Neural progenitor cell (in vitro differentiated cells): ENCODE measurements at regions not wholly inside any gene's neighbourhood (a gene's known extent, or its start where the extent isn't known, plus 50 kb on each side); places are given as distances from the start of the nearest gene placed in this dataset.
A peak's percentile ranks its signal among the peaks of the same experiment; 100 is the strongest.

ENCODE experiments used
- DNase-seq: peaks from one replicate; pipeline ENCODE4 v3.0.0-alpha.2; 2016; ENCODE audit warnings: low spot score
- H2AFZ ChIP-seq: fragments of 200-600 bp; sonication (generic); replicated peaks from 2 replicates; pipeline ENCODE4 v1.6.1; 2016; ENCODE audit warnings: antibody characterized with exemption
- H3F3A ChIP-seq: fragments of 200-600 bp; sonication (generic); 2 replicates; pipeline ENCODE4 v1.6.1; 2016; ENCODE audit warnings: antibody characterized with exemption, low read depth
- H3K27ac ChIP-seq: fragments of 200-600 bp; sonication (generic); 2 replicates; pipeline ENCODE4 v1.5.1; 2016; ENCODE audit warnings: mild to moderate bottlenecking
- H3K27me3 ChIP-seq: fragments of 200-600 bp; sonication (generic); 2 replicates; pipeline ENCODE4 v1.6.1; 2016; ENCODE audit warnings: mild to moderate bottlenecking, moderate library complexity
- H3K36me3 ChIP-seq: fragments of 200-600 bp; sonication (generic); 2 replicates; pipeline ENCODE4 v1.5.1; 2016
- H3K4me1 ChIP-seq: fragments of 200-600 bp; sonication (generic); 2 replicates; pipeline ENCODE4 v1.6.1; 2016; ENCODE audit warnings: mixed run types
- H3K4me2 ChIP-seq: fragments of 200-600 bp; sonication (generic); 2 replicates; pipeline ENCODE4 v1.6.1; 2016
- H3K4me3 ChIP-seq: fragments of 200-600 bp; sonication (generic); 2 replicates; pipeline ENCODE4 v1.5.1; 2016
- H3K79me2 ChIP-seq: fragments of 200-600 bp; sonication (generic); 2 replicates; pipeline ENCODE4 v1.6.1; 2016; ENCODE audit warnings: low read depth
- H3K9ac ChIP-seq: fragments of 200-600 bp; sonication (generic); 2 replicates; pipeline ENCODE4 v1.6.1; 2016
- H3K9me3 ChIP-seq: fragments of 200-600 bp; sonication (generic); 2 replicates; pipeline ENCODE4 v1.5.1; 2016; ENCODE audit warnings: low read depth
- H4K20me1 ChIP-seq: fragments of 200-600 bp; sonication (generic); 2 replicates; pipeline ENCODE4 v1.6.1; 2016; ENCODE audit warnings: low read depth
- H3K27ac Mint-ChIP-seq: 3 replicates; pipeline ENCODE4 v1.8.0; 2021; ENCODE audit warnings: mixed read lengths
- H3K27me3 Mint-ChIP-seq: 2 replicates; pipeline ENCODE4 v1.8.0; 2022; ENCODE audit warnings: low read depth, mild to moderate bottlenecking, inconsistent platforms, moderate library complexity, mixed read lengths; ENCODE audit not compliant: insufficient read depth
- H3K36me3 Mint-ChIP-seq: 3 replicates; pipeline ENCODE4 v1.8.0; 2021; ENCODE audit warnings: mixed read lengths
- H3K4me1 Mint-ChIP-seq: 3 replicates; pipeline ENCODE4 v1.8.0; 2021; ENCODE audit warnings: mixed read lengths
- H3K4me3 Mint-ChIP-seq: 3 replicates; pipeline ENCODE4 v1.8.0; 2021; ENCODE audit warnings: mild to moderate bottlenecking, moderate library complexity, mixed read lengths
- H3K9me3 Mint-ChIP-seq: 3 replicates; pipeline ENCODE4 v1.8.0; 2020; ENCODE audit warnings: mixed read lengths
- EZH2 ChIP-seq: fragments of 200-600 bp; sonication (generic); IDR thresholded peaks from 2 replicates; pipeline ENCODE4 v1.6.1; 2017; ENCODE audit warnings: antibody characterized with exemption, mild to moderate bottlenecking, moderate library complexity
- EZH2phosphoT487 ChIP-seq: fragments of 200-600 bp; sonication (generic); IDR thresholded peaks from 2 replicates; pipeline ENCODE4 v1.6.1; 2017; ENCODE audit warnings: antibody characterized with exemption
- TF ChIP-seq, protein P1 (sequence below): fragments of 200-600 bp; sonication (generic); IDR thresholded peaks from 2 replicates; pipeline ENCODE4 v1.5.1; 2017; ENCODE audit warnings: antibody characterized with exemption, mild to moderate bottlenecking

DNA sequence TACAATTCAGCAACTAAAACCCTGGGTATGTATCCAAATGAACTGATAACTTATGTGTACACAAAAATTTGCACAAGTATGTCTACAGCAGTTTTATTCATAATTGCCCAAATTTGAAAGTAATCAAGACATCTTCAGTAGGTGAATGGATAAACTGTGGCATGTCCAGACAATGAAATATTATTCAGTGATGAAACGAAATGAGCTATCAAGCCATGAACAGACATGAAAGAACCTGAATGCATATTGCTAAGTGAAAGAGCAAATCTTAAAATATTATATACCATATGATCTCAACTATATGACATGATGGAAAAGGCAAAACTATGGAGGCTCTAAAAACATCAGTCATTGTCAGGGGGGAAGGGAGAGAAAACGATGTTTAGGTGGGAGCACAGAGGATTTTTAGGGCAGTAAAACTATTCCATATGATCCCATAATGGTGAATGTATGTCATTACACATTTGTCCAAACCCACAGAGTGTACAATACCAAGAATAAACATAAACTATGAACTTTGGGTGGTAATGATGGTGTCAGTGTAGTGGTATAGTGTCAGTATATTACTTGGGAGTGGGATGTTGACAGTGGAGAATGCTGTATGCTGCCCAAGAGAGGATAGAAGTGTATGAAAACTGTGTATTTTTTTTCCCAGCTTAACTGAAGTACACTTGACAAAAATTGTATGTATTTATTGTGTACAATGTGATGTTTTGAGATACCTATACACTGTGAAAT is 92.8 kb upstream of the PPP2R5A start:
- Histone ChIP-seq H3K4me3 (no peak overlapping the region), H3K4me2 (no peak overlapping the region), H2AFZ (no peak overlapping the region), H3K9me3 (no peaks in the 10 kb centered on the region), H3K36me3 (no peaks in the 10 kb centered on the region), H3K27ac (no peak overlapping the region), H4K20me1 (no peaks in the 10 kb centered on the region), H3K79me2 (no peaks in the 10 kb centered on the region), H3F3A (no peaks in the 10 kb centered on the region), H3K4me1 (no peaks in the 10 kb centered on the region), H3K9ac (no peak overlapping the region), H3K27me3 (no peaks in the 10 kb centered on the region)
- peaks cover 6% of the 10 kb centered on the region for H3K4me1 Mint-ChIP-seq
- TF ChIP-seq EZH2phosphoT487 (no peak), EZH2 (no peak)
- TF ChIP-seq, protein P1, sequence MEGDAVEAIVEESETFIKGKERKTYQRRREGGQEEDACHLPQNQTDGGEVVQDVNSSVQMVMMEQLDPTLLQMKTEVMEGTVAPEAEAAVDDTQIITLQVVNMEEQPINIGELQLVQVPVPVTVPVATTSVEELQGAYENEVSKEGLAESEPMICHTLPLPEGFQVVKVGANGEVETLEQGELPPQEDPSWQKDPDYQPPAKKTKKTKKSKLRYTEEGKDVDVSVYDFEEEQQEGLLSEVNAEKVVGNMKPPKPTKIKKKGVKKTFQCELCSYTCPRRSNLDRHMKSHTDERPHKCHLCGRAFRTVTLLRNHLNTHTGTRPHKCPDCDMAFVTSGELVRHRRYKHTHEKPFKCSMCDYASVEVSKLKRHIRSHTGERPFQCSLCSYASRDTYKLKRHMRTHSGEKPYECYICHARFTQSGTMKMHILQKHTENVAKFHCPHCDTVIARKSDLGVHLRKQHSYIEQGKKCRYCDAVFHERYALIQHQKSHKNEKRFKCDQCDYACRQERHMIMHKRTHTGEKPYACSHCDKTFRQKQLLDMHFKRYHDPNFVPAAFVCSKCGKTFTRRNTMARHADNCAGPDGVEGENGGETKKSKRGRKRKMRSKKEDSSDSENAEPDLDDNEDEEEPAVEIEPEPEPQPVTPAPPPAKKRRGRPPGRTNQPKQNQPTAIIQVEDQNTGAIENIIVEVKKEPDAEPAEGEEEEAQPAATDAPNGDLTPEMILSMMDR = no peak
- H3K4me3 Mint-ChIP-seq = no peak overlapping the region
- peaks cover 4% of the 10 kb centered on the region for H3K27me3 Mint-ChIP-seq
- no peak overlapping the region for H3K27ac Mint-ChIP-seq
- peaks cover 2% of the 10 kb centered on the region for H3K9me3 Mint-ChIP-seq
- H3K36me3 Mint-ChIP-seq = no peaks in the 10 kb centered on the region
- DNase-seq = no peak

DNA sequence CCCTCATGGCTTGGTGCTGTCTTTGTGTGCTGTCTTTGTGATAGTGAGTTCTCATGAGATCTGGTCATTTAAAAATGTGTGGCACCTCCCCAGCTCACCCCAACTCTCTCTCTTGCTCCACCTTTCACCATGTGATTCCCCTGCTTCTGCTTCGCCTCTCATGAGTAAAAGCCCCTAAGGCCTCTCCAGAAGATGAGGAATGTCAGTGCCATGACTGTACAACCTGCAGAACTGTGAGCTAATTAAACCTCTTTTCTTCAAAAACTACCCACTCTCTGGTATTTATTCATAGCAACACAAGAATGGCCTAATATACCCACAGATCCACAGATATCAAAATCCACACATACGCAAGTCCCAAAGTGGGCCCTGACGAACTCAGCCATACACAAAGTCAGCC is 88.9 kb upstream of the PPP2R5A start:
- no peaks in the 10 kb centered on the region for H3K27me3 Mint-ChIP-seq
- Histone ChIP-seq H3K36me3 (no peaks in the 10 kb centered on the region), H3K27ac (no peak overlapping the region), H3K9ac (no peak overlapping the region), H3K4me2 (no peak overlapping the region), H4K20me1 (no peaks in the 10 kb centered on the region), H3K79me2 (no peaks in the 10 kb centered on the region), H3K4me3 (no peak overlapping the region), H3K4me1 (no peaks in the 10 kb centered on the region), H3K27me3 (no peaks in the 10 kb centered on the region), H2AFZ (no peak overlapping the region), H3K9me3 (no peaks in the 10 kb centered on the region), H3F3A (no peaks in the 10 kb centered on the region)
- no peak for TF ChIP-seq EZH2
- peaks cover 6% of the 10 kb centered on the region for H3K4me1 Mint-ChIP-seq
- no peak overlapping the region for H3K4me3 Mint-ChIP-seq
- H3K27ac Mint-ChIP-seq = no peak overlapping the region
- DNase-seq = no peak
- peaks cover 2% of the 10 kb centered on the region for H3K9me3 Mint-ChIP-seq
- H3K36me3 Mint-ChIP-seq = no peaks in the 10 kb centered on the region

DNA sequence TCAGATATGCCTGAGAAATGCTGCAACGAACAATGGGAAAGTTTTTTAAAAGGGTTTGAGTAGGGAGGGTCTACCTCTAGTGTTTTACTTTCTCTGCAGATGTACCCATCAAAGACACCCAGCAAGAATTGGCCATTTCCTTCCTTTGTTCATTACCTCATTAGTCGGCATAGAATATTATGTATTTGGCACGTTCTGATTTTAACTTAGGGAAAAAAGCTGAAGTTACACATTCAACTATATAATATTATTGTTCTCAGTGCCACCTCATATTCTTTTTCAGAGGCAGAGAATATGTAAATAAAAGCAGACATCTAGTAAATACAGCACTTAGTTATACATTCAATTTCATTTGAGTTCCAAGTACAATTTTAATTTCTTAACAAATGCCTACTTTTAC is 83.7 kb upstream of the PPP2R5A start:
- peaks cover 9% of the 10 kb centered on the region for H3K4me1 ChIP-seq
- no peak overlapping the region for H2AFZ ChIP-seq
- H3K4me2 ChIP-seq = no peak overlapping the region
- Mint-ChIP-seq H3K27me3 (peaks cover 2% of the 10 kb centered on the region), H3K27ac (no peak overlapping the region), H3K4me1 (peaks cover 2% of the 10 kb centered on the region), H3K36me3 (no peaks in the 10 kb centered on the region), H3K9me3 (peaks cover under 1% of the 10 kb centered on the region), H3K4me3 (no peak overlapping the region)
- peaks cover 8% of the 10 kb centered on the region for H3F3A ChIP-seq
- no peak for DNase-seq
- no peaks in the 10 kb centered on the region for H3K79me2 ChIP-seq
- no peaks in the 10 kb centered on the region for H3K27me3 ChIP-seq
- no peak overlapping the region for H3K9ac ChIP-seq
- H4K20me1 ChIP-seq = no peaks in the 10 kb centered on the region
- no peak for TF ChIP-seq EZH2phosphoT487
- TF ChIP-seq, protein P1 = no peak
- no peak for TF ChIP-seq EZH2
- no peak overlapping the region for H3K4me3 ChIP-seq
- H3K27ac ChIP-seq = no peak overlapping the region
- no peaks in the 10 kb centered on the region for H3K9me3 ChIP-seq
- H3K36me3 ChIP-seq = no peaks in the 10 kb centered on the region

DNA sequence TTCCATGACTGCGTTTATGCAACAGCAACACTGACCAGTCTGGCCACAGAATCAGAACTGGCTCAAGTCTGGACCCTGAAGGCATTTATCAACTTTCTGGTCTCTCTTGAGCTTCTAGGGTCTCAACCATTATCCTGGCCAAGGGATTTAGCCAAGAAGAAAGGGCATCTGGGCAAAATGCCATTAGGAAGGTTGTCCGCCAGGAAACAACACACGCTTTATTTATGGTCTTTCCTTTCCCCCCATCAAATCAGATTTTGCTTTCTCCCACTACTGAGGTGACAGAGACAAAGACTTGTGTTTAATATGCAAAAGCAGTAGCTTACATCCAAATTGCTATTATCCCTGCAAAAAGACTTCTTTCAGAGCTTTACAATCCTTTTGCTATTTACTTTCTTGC is 81.6 kb upstream of the PPP2R5A start:
- H3K36me3 Mint-ChIP-seq = no peaks in the 10 kb centered on the region

More for the DNA sequence above, 81.6 kb upstream of the PPP2R5A start:
- H4K20me1 ChIP-seq = no peaks in the 10 kb centered on the region
- Mint-ChIP-seq H3K27me3 (peaks cover 2% of the 10 kb centered on the region), H3K4me3 (no peak overlapping the region), H3K9me3 (no peaks in the 10 kb centered on the region), H3K4me1 (peaks cover 2% of the 10 kb centered on the region), H3K27ac (peak overlapping the region; percentile 22)
- DNase-seq = no peak
- no peaks in the 10 kb centered on the region for H3K79me2 ChIP-seq
- no peak for TF ChIP-seq EZH2
- no peak for TF ChIP-seq EZH2phosphoT487
- TF ChIP-seq, protein P1 = no peak
- no peaks in the 10 kb centered on the region for H3K9me3 ChIP-seq
- no peak overlapping the region for H3K4me2 ChIP-seq
- no peaks in the 10 kb centered on the region for H3K36me3 ChIP-seq
- H3K4me3 ChIP-seq = no peak overlapping the region
- peaks cover 9% of the 10 kb centered on the region for H3K4me1 ChIP-seq
- no peaks in the 10 kb centered on the region for H3K27me3 ChIP-seq
- peaks cover 8% of the 10 kb centered on the region for H3F3A ChIP-seq
- no peak overlapping the region for H3K9ac ChIP-seq
- H2AFZ ChIP-seq = no peak overlapping the region
- H3K27ac ChIP-seq = no peak overlapping the region
